Stomach smooth muscle (tissue), 2 donors: ENCODE measurements at regions not wholly inside any gene's neighbourhood (a gene's known extent, or its start where the extent isn't known, plus 50 kb on each side); places are given as distances from the start of the nearest gene placed in this dataset.

ENCODE experiments used
- H3K27ac ChIP-seq: one replicate; pipeline ENCODE4 v1.7.0; 2013; ENCODE audit warnings: mild to moderate bottlenecking, low read length, inconsistent platforms
- H3K27me3 ChIP-seq, 2 donors: one replicate each; pipeline ENCODE4 v1.7.0; 2013; ENCODE audit warnings: low read length in 2 of 2; ENCODE audit not compliant: insufficient read depth in 2 of 2, control insufficient read depth in 1 of 2
- H3K36me3 ChIP-seq, 2 donors: one replicate each; pipeline ENCODE4 v1.7.0; 2013; ENCODE audit warnings: low read length in 2 of 2; ENCODE audit not compliant: control insufficient read depth in 2 of 2, insufficient read depth in 2 of 2
- H3K4me1 ChIP-seq: one replicate; pipeline ENCODE4 v1.7.0; 2013; ENCODE audit warnings: low read length; ENCODE audit not compliant: control insufficient read depth, insufficient read depth
- H3K4me3 ChIP-seq, 2 donors: one replicate each; pipeline ENCODE4 v1.7.0; 2013; ENCODE audit warnings: low read length in 2 of 2
- H3K9ac ChIP-seq, 2 donors: one replicate each; pipeline ENCODE4 v1.7.0; 2013; ENCODE audit warnings: low read length in 2 of 2, mild to moderate bottlenecking in 1 of 2
- H3K9me3 ChIP-seq, 2 donors: one replicate each; pipeline ENCODE4 v1.7.0; 2013; ENCODE audit warnings: low read length in 2 of 2; ENCODE audit not compliant: control insufficient read depth in 2 of 2
- donor health status: healthy.
- donor health status: Pancreatic carcinoma.

- H3K4me1 ChIP-seq: peaks cover 10% of the 10 kb centered on the region
- H3K9ac ChIP-seq: no peak overlapping the region
- no peak overlapping the region for H3K4me3 ChIP-seq
- no peak overlapping the region for H3K27ac ChIP-seq
- H3K36me3 ChIP-seq: no peaks in the 10 kb centered on the region
- H3K27me3 ChIP-seq: peaks cover 0 to 12% of the 10 kb centered on the region in 2 donors
- H3K9me3 ChIP-seq: no peaks in the 10 kb centered on the region
Observed at GRCh38 chrX:69027181-69028005, 137.9 kb downstream of the PJA1 start.

DNA sequence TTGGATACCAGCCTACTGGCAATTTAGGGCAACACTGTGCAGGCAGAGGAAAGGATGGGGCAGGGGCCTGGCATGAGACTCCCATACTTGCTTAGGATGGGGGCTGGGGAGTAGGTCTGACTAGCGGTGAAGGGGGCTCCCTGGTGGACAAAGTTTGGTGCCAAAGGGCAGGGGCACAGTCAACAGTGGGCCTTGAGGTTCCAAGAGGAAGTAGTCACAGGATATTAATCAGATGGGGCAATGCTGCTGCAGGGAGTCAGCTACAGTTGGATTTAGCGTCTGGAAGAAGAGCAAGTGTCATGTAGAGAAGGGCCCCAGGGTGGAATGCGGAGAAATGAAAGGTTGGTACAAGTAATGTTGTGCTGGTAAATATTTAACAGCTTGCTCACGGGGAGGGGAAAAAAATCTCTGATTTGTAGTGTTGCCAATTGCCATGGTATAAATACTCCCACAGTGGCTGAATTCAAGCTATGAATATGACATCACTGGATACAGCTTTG is 139.4 kb downstream of the PJA1 start:
- Histone ChIP-seq H3K27me3 (peaks cover 0 to 9% of the 10 kb centered on the region in 2 donors), H3K4me1 (peaks cover 10% of the 10 kb centered on the region), H3K9me3 (no peaks in the 10 kb centered on the region), H3K9ac (no peak overlapping the region), H3K36me3 (no peaks in the 10 kb centered on the region), H3K4me3 (no peak overlapping the region), H3K27ac (no peak overlapping the region)

GRCh38 chrX:69024931-69025330 is 140.3 kb downstream of the PJA1 start:
- H3K27ac ChIP-seq: no peak overlapping the region
- no peaks in the 10 kb centered on the region for H3K36me3 ChIP-seq
- H3K9me3 ChIP-seq: no peaks in the 10 kb centered on the region
- peaks cover 10% of the 10 kb centered on the region for H3K4me1 ChIP-seq
- no peak overlapping the region for H3K9ac ChIP-seq
- no peak overlapping the region for H3K4me3 ChIP-seq
- H3K27me3 ChIP-seq: peaks cover 0 to 14% of the 10 kb centered on the region in 2 donors

DNA sequence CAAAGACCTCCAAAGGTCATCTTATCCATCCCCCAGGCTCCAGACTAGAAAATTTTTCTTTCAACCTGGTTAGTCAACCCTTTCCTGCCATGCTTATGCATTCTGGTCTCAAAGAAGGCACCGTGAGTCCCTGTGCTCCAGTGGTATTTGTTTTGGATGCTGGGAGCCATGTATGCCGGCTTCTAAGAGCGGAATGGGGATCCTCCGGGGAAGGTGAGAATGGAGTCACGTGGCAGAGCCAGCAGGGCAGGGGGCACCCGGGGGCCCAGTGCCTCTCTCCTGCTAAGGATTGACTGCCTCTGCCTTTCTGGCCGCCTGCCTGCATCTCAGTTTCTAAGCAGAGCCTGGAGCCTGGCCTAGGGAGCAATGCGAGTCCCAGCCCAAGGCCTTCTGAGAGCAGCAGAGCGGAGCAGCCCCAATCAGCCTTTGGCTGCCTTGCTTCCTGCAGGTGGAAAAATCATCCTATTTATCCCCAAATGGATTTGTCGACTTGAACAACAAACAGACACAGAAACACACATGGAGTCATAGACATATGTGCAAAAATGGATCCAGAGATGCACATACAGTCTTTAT is 141.0 kb downstream of the PJA1 start:
- no peak overlapping the region for H3K27ac ChIP-seq
- no peaks in the 10 kb centered on the region for H3K36me3 ChIP-seq
- no peak overlapping the region for H3K9ac ChIP-seq
- no peak overlapping the region for H3K4me3 ChIP-seq
- H3K4me1 ChIP-seq: peaks cover 10% of the 10 kb centered on the region
- peaks cover 0 to 17% of the 10 kb centered on the region in 2 donors for H3K27me3 ChIP-seq
- no peaks in the 10 kb centered on the region for H3K9me3 ChIP-seq

DNA sequence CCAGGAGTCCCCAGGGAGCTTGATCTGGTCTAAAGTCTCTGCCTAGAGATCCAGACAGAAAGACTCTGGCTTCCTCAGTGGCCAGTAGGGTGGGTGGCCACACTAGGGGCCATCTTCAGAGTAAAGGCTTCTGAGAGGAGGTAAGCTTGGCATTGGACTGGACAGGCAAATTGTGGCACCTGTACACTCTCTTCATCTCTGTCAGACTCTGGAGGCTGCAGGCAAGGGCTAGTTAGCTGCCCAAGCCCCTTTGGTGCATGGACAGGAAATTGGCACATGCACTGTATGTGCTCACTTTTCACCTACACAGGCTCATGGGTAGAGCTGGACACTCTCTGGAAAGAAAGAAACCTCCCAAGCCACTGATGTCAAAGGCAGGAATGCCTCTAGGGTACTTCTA is 142.8 kb downstream of the PJA1 start:
- H3K27ac ChIP-seq: no peak overlapping the region
- no peak overlapping the region for H3K4me3 ChIP-seq
- no peaks in the 10 kb centered on the region for H3K9me3 ChIP-seq
- no peak overlapping the region for H3K9ac ChIP-seq
- peaks cover 0 to 25% of the 10 kb centered on the region in 2 donors for H3K27me3 ChIP-seq
- no peaks in the 10 kb centered on the region for H3K36me3 ChIP-seq
- peaks cover 8% of the 10 kb centered on the region for H3K4me1 ChIP-seq

- no peaks in the 10 kb centered on the region for H3K36me3 ChIP-seq
- H3K9me3 ChIP-seq: no peaks in the 10 kb centered on the region
- H3K4me3 ChIP-seq: no peak overlapping the region
- H3K27ac ChIP-seq: no peak overlapping the region
- no peak overlapping the region for H3K9ac ChIP-seq
- peaks cover 0 to 27% of the 10 kb centered on the region in 2 donors for H3K27me3 ChIP-seq
- H3K4me1 ChIP-seq: peaks cover 4% of the 10 kb centered on the region
Observed at GRCh38 chrX:69021141-69021960, 143.9 kb downstream of the PJA1 start.

DNA sequence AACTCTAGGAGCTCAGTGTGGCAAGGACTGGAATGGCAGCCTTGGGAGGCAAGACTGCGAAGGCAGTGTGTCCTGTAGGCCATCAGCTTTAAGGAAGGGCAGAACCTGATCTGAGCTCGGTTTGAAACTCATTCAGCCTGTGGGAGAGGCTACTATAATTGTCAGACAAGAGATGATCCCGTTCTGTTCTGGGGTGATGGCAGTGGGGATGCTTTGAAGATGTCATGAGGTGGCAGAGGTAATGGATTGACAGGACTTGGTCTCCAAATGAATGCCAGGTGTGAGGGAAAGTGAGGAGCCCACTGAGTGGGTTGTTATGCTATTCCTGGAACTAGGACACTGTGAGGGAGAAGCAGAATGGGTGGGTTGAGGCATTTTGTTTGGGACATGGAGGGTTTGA is 144.9 kb downstream of the PJA1 start:
- H3K9me3 ChIP-seq: no peaks in the 10 kb centered on the region
- peaks cover 0 to 31% of the 10 kb centered on the region in 2 donors for H3K27me3 ChIP-seq
- peaks cover 4% of the 10 kb centered on the region for H3K4me1 ChIP-seq
- H3K36me3 ChIP-seq: no peaks in the 10 kb centered on the region
- H3K27ac ChIP-seq: no peak overlapping the region
- H3K4me3 ChIP-seq: no peak overlapping the region
- no peak overlapping the region for H3K9ac ChIP-seq

- H3K27me3 ChIP-seq: peaks cover 0 to 31% of the 10 kb centered on the region in 2 donors
- no peaks in the 10 kb centered on the region for H3K4me1 ChIP-seq
- H3K9ac ChIP-seq: no peak overlapping the region
- no peak overlapping the region for H3K27ac ChIP-seq
- H3K4me3 ChIP-seq: no peak overlapping the region
- no peaks in the 10 kb centered on the region for H3K36me3 ChIP-seq
- H3K9me3 ChIP-seq: no peaks in the 10 kb centered on the region
Observed at GRCh38 chrX:69019073-69019890, 146.0 kb downstream of the PJA1 start.

DNA sequence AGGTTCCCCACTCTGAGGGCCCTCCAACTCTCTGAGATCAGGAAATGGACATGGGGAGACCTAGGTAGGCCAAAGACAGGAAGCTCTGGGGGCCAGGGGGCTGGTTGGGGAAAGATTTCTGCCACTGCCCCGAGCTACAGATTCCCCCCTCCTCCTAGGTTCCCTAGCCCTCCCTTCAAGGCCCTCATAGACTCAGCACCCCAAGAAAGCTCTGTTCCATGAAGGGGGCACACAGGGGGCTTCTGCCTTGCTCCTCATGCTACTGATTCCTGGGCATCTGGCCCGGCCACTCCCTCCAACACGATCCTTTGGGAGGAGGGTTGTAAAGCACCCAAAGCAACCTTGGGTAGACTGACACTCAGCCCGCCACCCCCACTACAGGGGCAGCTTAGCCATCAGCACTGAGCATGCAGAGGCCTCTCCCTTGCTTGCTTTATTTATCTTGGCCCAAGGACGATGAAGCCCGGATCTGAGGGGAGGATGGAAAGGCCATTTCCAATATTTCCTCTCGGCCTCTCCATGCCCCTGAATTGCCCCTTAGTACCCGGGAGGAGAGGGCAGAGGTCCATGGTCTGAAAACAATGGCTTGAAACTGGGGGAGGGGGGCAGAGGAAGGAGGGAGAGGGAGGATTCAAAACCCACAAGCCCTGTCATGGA is 146.7 kb downstream of the PJA1 start:
- no peaks in the 10 kb centered on the region for H3K36me3 ChIP-seq
- no peak overlapping the region for H3K9ac ChIP-seq
- peaks cover 0 to 32% of the 10 kb centered on the region in 2 donors for H3K27me3 ChIP-seq
- no peak overlapping the region for H3K27ac ChIP-seq
- H3K9me3 ChIP-seq: no peaks in the 10 kb centered on the region
- no peak overlapping the region for H3K4me3 ChIP-seq
- H3K4me1 ChIP-seq: no peaks in the 10 kb centered on the region
